Left ventricle myocardium inferior (tissue), 1 donor: ENCODE measurements at regions not wholly inside any gene's neighbourhood (a gene's known extent, or its start where the extent isn't known, plus 50 kb on each side); places are given as distances from the start of the nearest gene placed in this dataset.

Experiments
- DNase-seq: peaks from one replicate; pipeline ENCODE4 v3.0.0-alpha.2; 2020
- H3K27ac ChIP-seq: fragments of 200-600 bp; replicated peaks from 2 replicates; pipeline ENCODE4 v1.8.0; 2021
- H3K27me3 ChIP-seq: fragments of 200-600 bp; 2 replicates; pipeline ENCODE4 v1.8.0; 2021; ENCODE audit warnings: low read depth
- H3K36me3 ChIP-seq: fragments of 200-600 bp; 2 replicates; pipeline ENCODE4 v1.8.0; 2021
- H3K4me1 ChIP-seq: fragments of 200-600 bp; 2 replicates; pipeline ENCODE4 v1.8.0; 2021
- H3K4me3 ChIP-seq: fragments of 200-600 bp; 2 replicates; pipeline ENCODE4 v1.8.0; 2021; ENCODE audit warnings: mild to moderate bottlenecking, moderate library complexity
- H3K9me3 ChIP-seq: fragments of 200-600 bp; replicated peaks from 2 replicates; pipeline ENCODE4 v1.8.0; 2021
- intact Hi-C: fragments of 100-400 bp; cut with micrococcal nuclease; formaldehyde crosslinking; loops from one replicate; pipeline ENCODE4 v1.11.0; 2022
- TF ChIP-seq, protein P1 (sequence below): fragments of 200-600 bp; IDR thresholded peaks from 2 replicates; pipeline ENCODE4 v1.8.0; 2021; ENCODE audit warnings: antibody characterized with exemption, mild to moderate bottlenecking, borderline replicate concordance
- donor health status: DM: no; HTN: yes; CAD: no; lungs with severe emphysema.

GRCh38 chr13:54989418-54989817, 1960.8 kb downstream of the OLFM4 start:
- Histone ChIP-seq H3K4me3 (no peak overlapping the region), H3K27ac (no peak overlapping the region), H3K27me3 (no peaks in the 10 kb centered on the region), H3K4me1 (no peaks in the 10 kb centered on the region), H3K9me3 (peaks cover 9% of the 10 kb centered on the region), H3K36me3 (no peaks in the 10 kb centered on the region)
- no peak for DNase-seq
- intact Hi-C loops = no loop called here
- TF ChIP-seq, protein P1, sequence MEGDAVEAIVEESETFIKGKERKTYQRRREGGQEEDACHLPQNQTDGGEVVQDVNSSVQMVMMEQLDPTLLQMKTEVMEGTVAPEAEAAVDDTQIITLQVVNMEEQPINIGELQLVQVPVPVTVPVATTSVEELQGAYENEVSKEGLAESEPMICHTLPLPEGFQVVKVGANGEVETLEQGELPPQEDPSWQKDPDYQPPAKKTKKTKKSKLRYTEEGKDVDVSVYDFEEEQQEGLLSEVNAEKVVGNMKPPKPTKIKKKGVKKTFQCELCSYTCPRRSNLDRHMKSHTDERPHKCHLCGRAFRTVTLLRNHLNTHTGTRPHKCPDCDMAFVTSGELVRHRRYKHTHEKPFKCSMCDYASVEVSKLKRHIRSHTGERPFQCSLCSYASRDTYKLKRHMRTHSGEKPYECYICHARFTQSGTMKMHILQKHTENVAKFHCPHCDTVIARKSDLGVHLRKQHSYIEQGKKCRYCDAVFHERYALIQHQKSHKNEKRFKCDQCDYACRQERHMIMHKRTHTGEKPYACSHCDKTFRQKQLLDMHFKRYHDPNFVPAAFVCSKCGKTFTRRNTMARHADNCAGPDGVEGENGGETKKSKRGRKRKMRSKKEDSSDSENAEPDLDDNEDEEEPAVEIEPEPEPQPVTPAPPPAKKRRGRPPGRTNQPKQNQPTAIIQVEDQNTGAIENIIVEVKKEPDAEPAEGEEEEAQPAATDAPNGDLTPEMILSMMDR = no peak

DNA sequence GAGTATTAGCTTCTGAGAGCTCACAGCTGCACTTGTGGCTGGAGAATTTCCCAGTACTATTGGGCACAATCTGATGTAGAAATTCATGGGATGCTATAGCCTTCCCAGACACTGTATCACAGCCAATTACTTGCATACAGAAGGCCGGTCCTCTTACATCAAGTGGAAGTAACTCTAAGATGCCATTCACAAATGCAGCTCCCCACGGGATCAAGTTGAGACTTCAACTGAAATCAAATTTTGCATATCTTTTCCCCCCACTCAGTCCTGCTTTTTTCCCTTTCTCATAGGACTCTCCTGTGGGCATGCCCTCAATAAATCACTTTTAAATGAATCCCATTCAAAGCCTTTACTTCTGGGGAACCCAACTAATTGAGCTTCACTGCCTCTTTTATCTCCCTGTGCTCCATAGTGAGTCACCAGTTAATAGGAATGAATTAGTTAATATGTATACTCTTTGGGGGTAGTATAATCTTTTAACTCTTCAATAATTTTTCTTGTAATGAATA, 1970.8 kb downstream of the OLFM4 start:
- Histone ChIP-seq H3K36me3 (no peaks in the 10 kb centered on the region), H3K27ac (no peak overlapping the region), H3K27me3 (no peaks in the 10 kb centered on the region), H3K4me3 (no peak overlapping the region), H3K4me1 (no peaks in the 10 kb centered on the region), H3K9me3 (peaks cover 5% of the 10 kb centered on the region)
- no peak for DNase-seq
- TF ChIP-seq, protein P1 = no peak
- intact Hi-C loops = no loop called here

- Histone ChIP-seq H3K27ac (no peak overlapping the region), H3K27me3 (no peaks in the 10 kb centered on the region), H3K4me1 (no peaks in the 10 kb centered on the region), H3K9me3 (peaks cover 5% of the 10 kb centered on the region), H3K4me3 (no peak overlapping the region), H3K36me3 (no peaks in the 10 kb centered on the region)
- intact Hi-C loops = no loop called here
- TF ChIP-seq, protein P1 = no peak
- DNase-seq = no peak
Measured at GRCh38 chr13:55000043-55000442, 1971.4 kb downstream of the OLFM4 start.

GRCh38 chr13:55000844-55001243, 1972.2 kb downstream of the OLFM4 start:
- DNase-seq = no peak
- intact Hi-C loops = no loop called here
- TF ChIP-seq, protein P1 = no peak
- Histone ChIP-seq H3K4me1 (no peaks in the 10 kb centered on the region), H3K27ac (no peak overlapping the region), H3K9me3 (peaks cover 13% of the 10 kb centered on the region), H3K36me3 (no peaks in the 10 kb centered on the region), H3K4me3 (no peak overlapping the region), H3K27me3 (no peaks in the 10 kb centered on the region)

GRCh38 chr13:55001881-55002280, 1973.3 kb downstream of the OLFM4 start:
- Histone ChIP-seq H3K27me3 (no peaks in the 10 kb centered on the region), H3K27ac (no peak overlapping the region), H3K4me1 (no peaks in the 10 kb centered on the region), H3K36me3 (no peaks in the 10 kb centered on the region), H3K4me3 (no peak overlapping the region), H3K9me3 (peaks cover 15% of the 10 kb centered on the region)
- TF ChIP-seq, protein P1 = no peak
- intact Hi-C loops = no loop called here
- no peak for DNase-seq
